ENCODE measurements at regions not wholly inside any gene's neighbourhood (a gene's known extent, or its start where the extent isn't known, plus 50 kb on each side); places are given as distances from the start of the nearest gene placed in this dataset.

DNA sequence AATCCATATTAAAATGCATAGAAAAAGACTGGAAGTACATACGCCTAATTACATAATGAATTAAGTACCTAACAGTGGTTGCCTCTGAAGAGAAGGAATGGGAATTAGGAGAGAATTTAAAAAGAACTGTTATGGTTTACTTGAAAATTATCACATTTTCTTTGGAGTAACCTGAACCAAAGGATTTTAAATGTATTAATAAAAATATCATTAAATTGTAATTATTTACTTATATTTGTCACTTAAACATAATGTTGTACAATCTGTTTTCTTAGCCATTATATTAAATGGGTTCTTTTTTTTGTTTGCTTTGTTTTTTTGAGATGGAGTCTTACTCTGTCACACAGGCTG lies 114.2 kb upstream of the SLC7A14 start:
- TF ChIP-seq POLR2AphosphoS5 (IDR thresholded peaks at IDR 0.05; ENCODE audit: insufficient read depth, low read depth, low read length), result no peak
- TF ChIP-seq EZH2 (IDR thresholded peaks at IDR 0.05; ENCODE audit: borderline replicate concordance, low read depth, low read length, severe bottlenecking), result no peak
- TF ChIP-seq, protein P1, sequence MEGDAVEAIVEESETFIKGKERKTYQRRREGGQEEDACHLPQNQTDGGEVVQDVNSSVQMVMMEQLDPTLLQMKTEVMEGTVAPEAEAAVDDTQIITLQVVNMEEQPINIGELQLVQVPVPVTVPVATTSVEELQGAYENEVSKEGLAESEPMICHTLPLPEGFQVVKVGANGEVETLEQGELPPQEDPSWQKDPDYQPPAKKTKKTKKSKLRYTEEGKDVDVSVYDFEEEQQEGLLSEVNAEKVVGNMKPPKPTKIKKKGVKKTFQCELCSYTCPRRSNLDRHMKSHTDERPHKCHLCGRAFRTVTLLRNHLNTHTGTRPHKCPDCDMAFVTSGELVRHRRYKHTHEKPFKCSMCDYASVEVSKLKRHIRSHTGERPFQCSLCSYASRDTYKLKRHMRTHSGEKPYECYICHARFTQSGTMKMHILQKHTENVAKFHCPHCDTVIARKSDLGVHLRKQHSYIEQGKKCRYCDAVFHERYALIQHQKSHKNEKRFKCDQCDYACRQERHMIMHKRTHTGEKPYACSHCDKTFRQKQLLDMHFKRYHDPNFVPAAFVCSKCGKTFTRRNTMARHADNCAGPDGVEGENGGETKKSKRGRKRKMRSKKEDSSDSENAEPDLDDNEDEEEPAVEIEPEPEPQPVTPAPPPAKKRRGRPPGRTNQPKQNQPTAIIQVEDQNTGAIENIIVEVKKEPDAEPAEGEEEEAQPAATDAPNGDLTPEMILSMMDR (IDR thresholded peaks at IDR 0.05; ENCODE audit: extremely low read depth in 1 of 2, insufficient read depth in 1 of 2, low read depth in 1 of 2, low read length in 2 of 2), result no peak
- no peak for TF ChIP-seq FOS (IDR thresholded peaks at IDR 0.05; ENCODE audit: borderline replicate concordance, insufficient read depth, low read length)
- TF ChIP-seq POLR2A (IDR thresholded peaks at IDR 0.05; ENCODE audit: low read depth, low read length), result no peak
- TF ChIP-seq, protein P2, sequence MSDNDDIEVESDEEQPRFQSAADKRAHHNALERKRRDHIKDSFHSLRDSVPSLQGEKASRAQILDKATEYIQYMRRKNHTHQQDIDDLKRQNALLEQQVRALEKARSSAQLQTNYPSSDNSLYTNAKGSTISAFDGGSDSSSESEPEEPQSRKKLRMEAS (IDR thresholded peaks at IDR 0.05; ENCODE audit: insufficient read depth, insufficient read length), result no peak
- TF ChIP-seq GATA2 (IDR thresholded peaks at IDR 0.05; ENCODE audit: insufficient read depth, insufficient read length, low read depth, low read length), result no peak
